ENCODE measurements at regions not wholly inside any gene's neighbourhood (a gene's known extent, or its start where the extent isn't known, plus 50 kb on each side); places are given as distances from the start of the nearest gene placed in this dataset.
"Not testable (repeated sequence)": the region's sequence is repeated elsewhere in the genome, so short reads cannot be mapped to it uniquely, and the experiment has no call there.

DNA sequence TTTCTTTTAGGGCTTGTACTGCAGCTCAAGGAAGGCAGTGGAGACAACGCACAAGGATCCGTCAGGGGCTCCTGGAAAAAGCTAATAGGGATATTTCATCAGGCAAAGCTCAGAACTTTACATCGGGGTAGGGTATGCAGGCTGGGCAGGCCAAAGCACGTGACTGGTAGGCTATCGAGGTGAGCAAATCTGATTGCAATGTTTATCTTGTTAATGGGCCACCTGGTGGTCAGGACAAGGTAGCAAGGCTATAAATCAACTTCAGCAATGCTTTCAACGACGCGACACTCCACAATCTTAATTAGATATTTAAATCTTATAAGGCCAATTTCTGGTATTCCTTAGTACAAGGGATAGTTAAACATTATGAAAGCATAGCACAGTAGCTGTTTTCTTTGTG lies 1302.8 kb upstream of the EYS start:
- TF ChIP-seq, protein P1, sequence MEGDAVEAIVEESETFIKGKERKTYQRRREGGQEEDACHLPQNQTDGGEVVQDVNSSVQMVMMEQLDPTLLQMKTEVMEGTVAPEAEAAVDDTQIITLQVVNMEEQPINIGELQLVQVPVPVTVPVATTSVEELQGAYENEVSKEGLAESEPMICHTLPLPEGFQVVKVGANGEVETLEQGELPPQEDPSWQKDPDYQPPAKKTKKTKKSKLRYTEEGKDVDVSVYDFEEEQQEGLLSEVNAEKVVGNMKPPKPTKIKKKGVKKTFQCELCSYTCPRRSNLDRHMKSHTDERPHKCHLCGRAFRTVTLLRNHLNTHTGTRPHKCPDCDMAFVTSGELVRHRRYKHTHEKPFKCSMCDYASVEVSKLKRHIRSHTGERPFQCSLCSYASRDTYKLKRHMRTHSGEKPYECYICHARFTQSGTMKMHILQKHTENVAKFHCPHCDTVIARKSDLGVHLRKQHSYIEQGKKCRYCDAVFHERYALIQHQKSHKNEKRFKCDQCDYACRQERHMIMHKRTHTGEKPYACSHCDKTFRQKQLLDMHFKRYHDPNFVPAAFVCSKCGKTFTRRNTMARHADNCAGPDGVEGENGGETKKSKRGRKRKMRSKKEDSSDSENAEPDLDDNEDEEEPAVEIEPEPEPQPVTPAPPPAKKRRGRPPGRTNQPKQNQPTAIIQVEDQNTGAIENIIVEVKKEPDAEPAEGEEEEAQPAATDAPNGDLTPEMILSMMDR (IDR thresholded peaks at IDR 0.05; ENCODE audit: low read length, missing control alignments), result peak; percentile 24
- no peak overlapping the region for H3K4me3 ChIP-seq (replicated peaks; ENCODE audit: low read depth, low read length)
- no peak for DNase-seq (ENCODE audit: low read depth)

DNA sequence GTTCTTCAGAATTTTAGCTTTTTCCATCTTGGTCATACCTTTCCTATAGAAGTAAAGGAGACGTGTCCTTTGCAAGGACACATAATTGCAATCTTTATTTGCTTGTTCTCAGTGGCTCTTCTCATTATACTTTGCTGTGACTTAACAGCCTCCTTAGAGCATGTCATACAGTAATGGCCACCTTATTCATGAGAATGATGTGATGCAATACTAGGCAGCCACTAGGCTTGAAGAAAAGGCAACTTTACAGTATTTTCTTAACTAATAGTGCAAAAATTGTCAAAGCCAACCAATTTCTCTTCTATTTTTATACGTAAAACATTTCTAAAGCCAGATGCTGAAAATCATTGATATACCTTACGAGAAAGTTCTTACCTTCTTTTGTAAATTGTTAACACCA lies 1296.8 kb upstream of the EYS start:
- no peak overlapping the region for H3K4me3 ChIP-seq (replicated peaks; ENCODE audit: low read depth, low read length)
- TF ChIP-seq, protein P1 (IDR thresholded peaks at IDR 0.05; ENCODE audit: low read length, missing control alignments), result no peak
- DNase-seq (ENCODE audit: low read depth), result no peak

DNA sequence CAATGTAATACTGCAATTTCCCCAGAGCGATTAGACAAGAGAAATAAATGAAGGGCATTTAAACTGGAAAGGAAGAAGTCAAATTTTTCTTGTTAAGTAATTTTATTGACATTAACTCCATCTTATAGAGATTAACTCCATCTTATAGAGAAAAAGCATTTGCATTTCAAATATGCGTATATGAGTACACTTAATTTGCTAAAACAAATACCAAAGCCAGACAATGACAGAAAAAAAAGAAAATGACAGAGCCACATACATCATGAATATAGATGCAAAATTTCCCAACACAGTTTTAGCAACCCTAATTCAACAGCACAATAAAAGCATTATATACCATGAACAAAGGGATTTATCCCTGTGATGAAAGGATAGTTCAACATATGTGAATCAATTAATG lies 1293.1 kb upstream of the EYS start:
- TF ChIP-seq, protein P1 (IDR thresholded peaks at IDR 0.05; ENCODE audit: low read length, missing control alignments), result no peak
- H3K4me3 ChIP-seq (replicated peaks; ENCODE audit: low read depth, low read length), result no peak overlapping the region
- DNase-seq (ENCODE audit: low read depth), result no peak

DNA sequence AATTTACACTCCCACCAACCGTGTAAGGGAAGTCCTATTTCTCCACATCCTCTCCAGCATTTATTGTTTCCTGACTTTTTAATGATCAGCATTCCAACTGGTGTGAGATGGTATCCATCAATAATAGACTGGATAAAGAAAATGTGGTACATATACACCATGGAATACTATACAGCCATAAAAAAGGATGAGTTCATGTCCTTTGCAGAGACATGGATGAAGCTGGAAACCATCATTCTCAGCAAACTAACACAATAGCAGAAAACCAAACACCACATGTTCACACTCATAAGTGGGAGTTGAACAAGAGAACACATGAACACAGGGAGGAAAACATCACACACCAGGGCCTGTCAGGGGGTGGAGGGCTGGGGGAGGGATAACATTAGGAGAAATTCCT lies 1290.6 kb upstream of the EYS start:
- not testable (repeated sequence) for H3K4me3 ChIP-seq (replicated peaks; ENCODE audit: low read depth, low read length); DNase-seq (ENCODE audit: low read depth)

DNA sequence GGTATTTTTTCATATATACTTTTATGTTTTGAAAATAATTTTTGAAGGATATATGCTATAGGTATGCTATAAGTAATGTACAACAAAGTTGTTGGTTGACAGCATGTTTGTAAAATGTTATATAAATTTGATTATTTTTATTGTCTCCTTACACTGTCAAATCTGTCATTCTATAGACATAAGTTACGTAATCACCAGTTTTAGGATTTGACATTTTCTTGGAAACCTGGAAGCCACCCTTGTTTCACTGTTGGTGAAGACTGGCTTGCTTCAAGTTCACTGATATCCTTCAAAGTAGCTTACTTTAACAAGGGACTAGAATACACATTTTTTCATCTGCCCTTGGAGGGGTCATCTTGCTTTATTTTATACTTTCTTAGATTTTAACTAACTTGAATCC lies 1288.6 kb upstream of the EYS start:
- TF ChIP-seq, protein P1 (IDR thresholded peaks at IDR 0.05; ENCODE audit: low read length, missing control alignments), result no peak
- DNase-seq (ENCODE audit: low read depth), result no peak

DNA sequence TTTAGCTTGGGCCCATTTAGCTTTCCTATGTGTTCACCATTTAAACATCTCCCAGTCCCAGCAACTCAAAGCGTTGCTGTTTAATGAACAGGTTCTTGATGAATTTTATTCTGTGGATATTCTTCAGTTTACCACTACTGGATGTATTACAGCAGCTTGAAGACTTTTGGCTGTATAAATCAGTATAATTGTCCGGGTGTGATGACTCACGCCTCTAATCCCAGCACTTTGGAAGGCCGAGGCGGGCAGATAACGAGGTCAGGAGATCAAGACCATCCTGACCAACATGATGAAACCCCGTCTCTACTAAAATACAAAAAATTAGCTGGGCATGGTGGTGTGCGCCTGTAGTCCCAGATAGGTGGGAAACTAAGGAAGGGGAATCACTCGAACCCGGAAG lies 1286.7 kb upstream of the EYS start:
- not testable (repeated sequence) for DNase-seq (ENCODE audit: low read depth); H3K4me3 ChIP-seq (replicated peaks; ENCODE audit: low read depth, low read length)

More for the DNA sequence above, 1288.6 kb upstream of the EYS start:
- no peak overlapping the region for H3K4me3 ChIP-seq (replicated peaks; ENCODE audit: low read depth, low read length)

DNA sequence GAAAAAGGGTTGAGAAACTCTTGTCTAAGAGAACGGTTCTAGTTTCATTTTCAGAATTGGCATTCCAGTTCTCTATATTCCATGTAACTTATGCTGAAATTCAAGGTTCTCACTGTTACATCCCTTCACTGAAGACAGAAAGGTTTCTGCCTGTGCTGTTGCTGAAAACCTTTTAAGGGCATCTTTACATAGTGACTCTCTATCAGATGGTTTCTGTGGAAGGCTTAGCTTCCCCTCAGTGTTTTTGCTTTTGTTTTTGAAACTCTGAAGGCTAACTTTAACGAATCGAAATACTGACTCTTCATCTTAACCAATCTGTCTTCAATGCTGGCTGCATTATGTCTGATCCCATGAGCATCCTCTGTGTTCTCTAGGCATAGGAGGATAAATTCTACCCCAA lies 1286.2 kb upstream of the EYS start:
- TF ChIP-seq, protein P1 (IDR thresholded peaks at IDR 0.05; ENCODE audit: low read length, missing control alignments), result no peak
- H3K4me3 ChIP-seq (replicated peaks; ENCODE audit: low read depth, low read length), result no peak overlapping the region
- DNase-seq (ENCODE audit: low read depth), result no peak

DNA sequence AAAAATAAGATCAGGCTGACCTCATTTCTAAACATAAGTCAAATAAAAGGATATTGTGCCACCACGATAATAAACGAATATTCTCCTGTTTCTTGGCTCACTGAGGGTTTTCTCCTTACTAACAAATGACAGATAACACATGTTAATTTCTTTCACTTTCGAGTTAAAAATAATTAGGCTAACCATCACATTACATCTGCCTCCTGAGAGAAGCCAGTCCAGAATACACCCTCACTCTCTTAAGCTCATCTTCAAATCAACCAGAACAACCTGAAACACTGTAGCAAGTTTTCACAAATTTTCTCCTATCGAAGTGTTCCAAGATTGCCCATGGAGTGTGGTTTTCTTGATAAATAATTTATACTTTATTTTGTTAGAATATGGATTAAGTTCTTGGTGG lies 1285.6 kb upstream of the EYS start:
- no peak for DNase-seq (ENCODE audit: low read depth)
- TF ChIP-seq, protein P1 (IDR thresholded peaks at IDR 0.05; ENCODE audit: low read length, missing control alignments), result no peak
- no peak overlapping the region for H3K4me3 ChIP-seq (replicated peaks; ENCODE audit: low read depth, low read length)

Measured in fibroblast of pulmonary artery (primary cell).